ENCODE measurements at regions not wholly inside any gene's neighbourhood (a gene's known extent, or its start where the extent isn't known, plus 50 kb on each side); places are given as distances from the start of the nearest gene placed in this dataset.

DNA sequence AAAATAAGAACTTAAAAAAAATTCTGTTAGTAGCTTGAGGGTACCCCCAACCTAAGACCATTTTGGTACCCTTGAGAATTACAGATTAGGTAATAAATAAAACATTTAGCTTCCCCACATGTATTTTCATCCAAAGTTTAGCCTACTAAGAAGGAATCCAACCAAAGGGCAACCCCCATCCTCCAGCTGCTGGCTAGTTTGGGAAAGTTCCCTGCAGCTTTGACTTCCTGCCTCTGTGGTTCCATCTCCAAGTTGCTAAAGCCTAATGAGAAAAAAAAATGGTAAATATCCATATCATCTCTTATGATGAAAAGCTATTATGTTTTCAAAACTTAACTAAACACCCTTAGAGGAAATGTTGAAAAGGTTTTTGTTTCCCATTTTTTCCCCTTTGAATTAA lies 547.2 kb downstream of the ANKRD7 start:
- TF ChIP-seq, protein P1, sequence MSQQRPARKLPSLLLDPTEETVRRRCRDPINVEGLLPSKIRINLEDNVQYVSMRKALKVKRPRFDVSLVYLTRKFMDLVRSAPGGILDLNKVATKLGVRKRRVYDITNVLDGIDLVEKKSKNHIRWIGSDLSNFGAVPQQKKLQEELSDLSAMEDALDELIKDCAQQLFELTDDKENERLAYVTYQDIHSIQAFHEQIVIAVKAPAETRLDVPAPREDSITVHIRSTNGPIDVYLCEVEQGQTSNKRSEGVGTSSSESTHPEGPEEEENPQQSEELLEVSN (IDR thresholded peaks at IDR 0.05; ENCODE audit: borderline replicate concordance, low read depth), result no peak
- TF ChIP-seq EP300 (IDR thresholded peaks at IDR 0.05) (no peak), RFX5 (IDR thresholded peaks at IDR 0.05) (no peak), POLR2A (IDR thresholded peaks at IDR 0.05; ENCODE audit: low read length) (no peak), MAFK (IDR thresholded peaks at IDR 0.05; ENCODE audit: partially characterized antibody) (no peak), CHD2 (IDR thresholded peaks at IDR 0.05; ENCODE audit: low read length, partially characterized antibody) (no peak)
- TF ChIP-seq, protein P2, sequence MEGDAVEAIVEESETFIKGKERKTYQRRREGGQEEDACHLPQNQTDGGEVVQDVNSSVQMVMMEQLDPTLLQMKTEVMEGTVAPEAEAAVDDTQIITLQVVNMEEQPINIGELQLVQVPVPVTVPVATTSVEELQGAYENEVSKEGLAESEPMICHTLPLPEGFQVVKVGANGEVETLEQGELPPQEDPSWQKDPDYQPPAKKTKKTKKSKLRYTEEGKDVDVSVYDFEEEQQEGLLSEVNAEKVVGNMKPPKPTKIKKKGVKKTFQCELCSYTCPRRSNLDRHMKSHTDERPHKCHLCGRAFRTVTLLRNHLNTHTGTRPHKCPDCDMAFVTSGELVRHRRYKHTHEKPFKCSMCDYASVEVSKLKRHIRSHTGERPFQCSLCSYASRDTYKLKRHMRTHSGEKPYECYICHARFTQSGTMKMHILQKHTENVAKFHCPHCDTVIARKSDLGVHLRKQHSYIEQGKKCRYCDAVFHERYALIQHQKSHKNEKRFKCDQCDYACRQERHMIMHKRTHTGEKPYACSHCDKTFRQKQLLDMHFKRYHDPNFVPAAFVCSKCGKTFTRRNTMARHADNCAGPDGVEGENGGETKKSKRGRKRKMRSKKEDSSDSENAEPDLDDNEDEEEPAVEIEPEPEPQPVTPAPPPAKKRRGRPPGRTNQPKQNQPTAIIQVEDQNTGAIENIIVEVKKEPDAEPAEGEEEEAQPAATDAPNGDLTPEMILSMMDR (IDR thresholded peaks at IDR 0.05), result no peak
- TF ChIP-seq, protein P3, sequence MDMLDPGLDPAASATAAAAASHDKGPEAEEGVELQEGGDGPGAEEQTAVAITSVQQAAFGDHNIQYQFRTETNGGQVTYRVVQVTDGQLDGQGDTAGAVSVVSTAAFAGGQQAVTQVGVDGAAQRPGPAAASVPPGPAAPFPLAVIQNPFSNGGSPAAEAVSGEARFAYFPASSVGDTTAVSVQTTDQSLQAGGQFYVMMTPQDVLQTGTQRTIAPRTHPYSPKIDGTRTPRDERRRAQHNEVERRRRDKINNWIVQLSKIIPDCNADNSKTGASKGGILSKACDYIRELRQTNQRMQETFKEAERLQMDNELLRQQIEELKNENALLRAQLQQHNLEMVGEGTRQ (IDR thresholded peaks at IDR 0.05), result no peak
- TF ChIP-seq, protein P4, sequence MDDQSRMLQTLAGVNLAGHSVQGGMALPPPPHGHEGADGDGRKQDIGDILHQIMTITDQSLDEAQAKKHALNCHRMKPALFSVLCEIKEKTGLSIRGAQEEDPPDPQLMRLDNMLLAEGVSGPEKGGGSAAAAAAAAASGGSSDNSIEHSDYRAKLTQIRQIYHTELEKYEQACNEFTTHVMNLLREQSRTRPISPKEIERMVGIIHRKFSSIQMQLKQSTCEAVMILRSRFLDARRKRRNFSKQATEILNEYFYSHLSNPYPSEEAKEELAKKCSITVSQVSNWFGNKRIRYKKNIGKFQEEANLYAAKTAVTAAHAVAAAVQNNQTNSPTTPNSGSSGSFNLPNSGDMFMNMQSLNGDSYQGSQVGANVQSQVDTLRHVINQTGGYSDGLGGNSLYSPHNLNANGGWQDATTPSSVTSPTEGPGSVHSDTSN (IDR thresholded peaks at IDR 0.05), result no peak
- TF ChIP-seq, protein P5, sequence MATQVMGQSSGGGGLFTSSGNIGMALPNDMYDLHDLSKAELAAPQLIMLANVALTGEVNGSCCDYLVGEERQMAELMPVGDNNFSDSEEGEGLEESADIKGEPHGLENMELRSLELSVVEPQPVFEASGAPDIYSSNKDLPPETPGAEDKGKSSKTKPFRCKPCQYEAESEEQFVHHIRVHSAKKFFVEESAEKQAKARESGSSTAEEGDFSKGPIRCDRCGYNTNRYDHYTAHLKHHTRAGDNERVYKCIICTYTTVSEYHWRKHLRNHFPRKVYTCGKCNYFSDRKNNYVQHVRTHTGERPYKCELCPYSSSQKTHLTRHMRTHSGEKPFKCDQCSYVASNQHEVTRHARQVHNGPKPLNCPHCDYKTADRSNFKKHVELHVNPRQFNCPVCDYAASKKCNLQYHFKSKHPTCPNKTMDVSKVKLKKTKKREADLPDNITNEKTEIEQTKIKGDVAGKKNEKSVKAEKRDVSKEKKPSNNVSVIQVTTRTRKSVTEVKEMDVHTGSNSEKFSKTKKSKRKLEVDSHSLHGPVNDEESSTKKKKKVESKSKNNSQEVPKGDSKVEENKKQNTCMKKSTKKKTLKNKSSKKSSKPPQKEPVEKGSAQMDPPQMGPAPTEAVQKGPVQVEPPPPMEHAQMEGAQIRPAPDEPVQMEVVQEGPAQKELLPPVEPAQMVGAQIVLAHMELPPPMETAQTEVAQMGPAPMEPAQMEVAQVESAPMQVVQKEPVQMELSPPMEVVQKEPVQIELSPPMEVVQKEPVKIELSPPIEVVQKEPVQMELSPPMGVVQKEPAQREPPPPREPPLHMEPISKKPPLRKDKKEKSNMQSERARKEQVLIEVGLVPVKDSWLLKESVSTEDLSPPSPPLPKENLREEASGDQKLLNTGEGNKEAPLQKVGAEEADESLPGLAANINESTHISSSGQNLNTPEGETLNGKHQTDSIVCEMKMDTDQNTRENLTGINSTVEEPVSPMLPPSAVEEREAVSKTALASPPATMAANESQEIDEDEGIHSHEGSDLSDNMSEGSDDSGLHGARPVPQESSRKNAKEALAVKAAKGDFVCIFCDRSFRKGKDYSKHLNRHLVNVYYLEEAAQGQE (IDR thresholded peaks at IDR 0.05), result no peak
